ENCODE measurements at regions not wholly inside any gene's neighbourhood (a gene's known extent, or its start where the extent isn't known, plus 50 kb on each side); places are given as distances from the start of the nearest gene placed in this dataset.

DNA sequence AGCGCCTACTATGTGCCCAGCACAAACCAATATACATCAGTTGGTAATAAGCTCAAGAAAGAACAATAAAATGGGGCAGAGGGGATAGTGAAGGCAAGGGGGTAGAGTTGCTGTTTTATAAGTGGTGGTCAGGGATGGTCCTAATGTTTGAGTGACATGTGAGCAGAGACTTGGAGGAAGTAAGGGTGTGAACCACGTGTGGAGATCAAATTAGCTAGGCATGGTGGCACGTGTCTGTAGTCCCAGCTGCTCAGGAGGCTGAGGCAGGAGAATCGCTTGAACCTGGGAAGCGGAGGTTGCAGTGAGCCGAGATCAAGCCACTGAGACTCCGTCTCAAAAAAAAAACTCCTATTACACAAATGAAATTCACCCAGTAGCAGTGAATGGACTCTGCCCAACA is 56.5 kb downstream of the IRX6 start:
- DNase-seq: no peak

DNA sequence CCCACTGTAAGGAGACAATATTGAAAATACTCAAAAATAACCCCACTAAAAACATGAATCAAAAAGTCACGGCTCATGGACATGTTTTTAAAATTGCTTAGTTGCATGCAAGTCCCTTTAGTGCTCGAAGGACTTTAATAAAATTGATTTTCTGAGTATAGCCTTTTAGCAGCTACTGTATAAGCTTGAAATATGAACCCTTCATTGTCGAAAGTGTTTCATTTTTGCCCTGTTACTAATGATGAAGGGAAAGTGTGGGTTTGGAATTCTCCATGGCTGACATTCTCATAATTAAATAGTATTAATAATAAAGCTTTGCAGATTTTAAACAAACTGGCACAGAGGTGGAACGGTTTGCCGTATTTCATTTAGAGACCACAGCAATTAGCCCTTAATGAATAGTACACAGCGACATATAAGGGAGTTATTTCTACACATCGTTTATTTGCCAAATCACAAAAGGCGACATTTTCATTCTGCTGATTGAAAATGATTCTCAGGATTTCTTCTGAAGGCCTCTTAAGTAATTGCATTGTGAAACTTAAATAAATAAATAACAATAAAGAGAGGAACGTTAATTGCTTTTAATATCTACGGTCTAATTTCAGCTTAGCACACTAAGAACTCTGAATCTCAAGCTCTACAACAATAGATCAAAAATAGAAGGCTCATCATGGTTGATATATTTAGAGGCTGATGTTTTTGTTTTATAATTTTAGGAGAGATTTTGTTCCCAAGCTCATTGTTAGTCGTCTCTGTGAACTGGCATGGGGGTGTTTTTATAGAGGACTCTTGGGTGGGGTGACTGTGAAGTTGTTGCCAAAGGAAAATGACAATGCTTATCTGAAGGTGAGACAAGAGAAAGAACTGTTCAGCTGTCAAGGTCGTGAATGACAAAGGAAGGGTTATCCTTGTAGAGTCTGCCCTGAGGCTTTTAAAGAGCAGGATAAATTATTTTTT is 60.6 kb downstream of the IRX6 start:
- no peak for DNase-seq

DNA sequence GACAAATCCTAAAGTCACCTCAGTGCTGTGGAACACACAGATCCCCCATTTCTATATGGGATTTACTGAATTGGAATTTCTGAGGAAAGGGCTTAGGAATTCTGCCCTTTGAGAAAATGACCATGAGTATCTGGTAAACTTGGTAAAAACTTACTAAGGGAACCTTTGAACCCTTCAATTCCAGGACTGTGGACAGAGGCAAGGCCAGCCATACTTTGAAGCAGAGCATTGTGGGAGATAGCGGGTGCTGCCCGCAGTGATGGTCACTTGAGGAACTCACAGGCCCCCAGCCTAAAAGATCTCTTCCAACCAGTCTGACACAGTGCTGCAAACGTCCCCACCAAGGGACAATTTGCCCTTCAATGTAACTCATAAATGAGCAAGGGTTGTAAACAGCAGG is 61.4 kb downstream of the IRX6 start:
- DNase-seq: no peak

DNA sequence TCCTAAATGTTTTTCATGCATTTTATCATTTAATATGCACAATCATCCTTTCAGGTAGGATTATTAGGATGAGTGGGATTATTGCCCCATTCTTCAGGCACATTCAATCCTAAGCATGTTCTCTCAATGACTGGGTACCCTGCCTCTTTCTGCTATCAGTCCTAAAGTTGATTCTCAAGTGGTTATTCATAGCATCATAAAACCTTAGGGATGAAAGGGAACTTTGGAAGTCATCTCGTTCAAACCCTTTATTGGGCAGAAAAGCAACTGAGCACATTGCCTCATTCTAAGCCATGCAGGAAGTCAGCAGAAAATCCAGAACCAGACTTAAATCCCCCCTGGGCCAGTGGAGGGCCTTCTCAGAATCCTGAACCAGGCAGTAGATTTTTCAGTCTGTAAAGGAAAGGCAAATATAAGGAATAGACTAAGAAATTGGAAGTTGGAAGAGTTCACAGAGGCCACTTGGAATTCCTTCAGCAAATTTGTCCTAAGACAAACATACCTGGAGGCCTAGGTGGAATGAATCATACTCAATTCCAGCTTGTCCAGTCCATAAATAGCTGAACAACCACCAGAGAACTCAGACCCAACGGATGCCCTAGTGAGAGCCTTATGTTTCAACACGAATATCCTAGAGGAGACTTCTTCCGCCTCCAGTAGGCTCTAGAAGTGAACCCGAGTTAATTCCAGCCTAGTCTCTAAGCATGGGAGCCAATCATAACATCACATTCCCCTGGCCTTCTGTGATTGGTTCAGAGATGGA is 62.7 kb downstream of the IRX6 start:
- DNase-seq: no peak

DNA sequence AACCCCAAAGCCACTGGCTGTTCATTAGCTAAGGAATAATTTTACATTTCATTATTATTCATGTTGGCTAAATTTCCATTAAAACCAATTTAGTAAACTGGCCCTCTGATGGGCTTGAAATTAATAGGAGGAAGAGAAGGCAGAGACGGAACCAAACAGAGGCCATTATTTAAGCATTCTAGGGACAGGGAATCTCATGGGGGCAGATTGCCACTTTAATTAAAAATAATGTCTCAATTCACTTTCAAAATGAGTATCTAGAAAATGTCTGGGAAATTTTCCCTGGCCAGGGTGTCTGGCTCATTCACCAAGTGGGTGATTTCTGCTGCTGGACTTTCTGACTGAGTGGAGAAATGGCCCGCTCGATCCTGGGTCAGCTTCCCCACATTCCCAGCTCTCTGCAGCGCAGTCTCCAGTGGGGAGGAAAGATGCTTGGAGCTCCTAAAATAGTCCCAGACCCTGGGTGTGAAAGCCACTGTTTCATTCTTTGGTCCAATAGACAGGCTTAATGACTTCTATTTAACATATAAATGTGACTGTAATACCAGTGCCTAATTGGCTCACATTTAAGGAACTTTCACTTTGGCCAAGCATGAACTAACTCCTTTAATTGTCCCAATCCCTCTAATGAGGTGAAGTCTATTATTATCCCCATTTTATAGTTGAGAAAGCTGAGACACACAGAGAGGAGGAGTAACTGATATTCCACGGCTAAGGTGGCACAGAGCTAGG is 64.3 kb downstream of the IRX6 start:
- DNase-seq: no peak

DNA sequence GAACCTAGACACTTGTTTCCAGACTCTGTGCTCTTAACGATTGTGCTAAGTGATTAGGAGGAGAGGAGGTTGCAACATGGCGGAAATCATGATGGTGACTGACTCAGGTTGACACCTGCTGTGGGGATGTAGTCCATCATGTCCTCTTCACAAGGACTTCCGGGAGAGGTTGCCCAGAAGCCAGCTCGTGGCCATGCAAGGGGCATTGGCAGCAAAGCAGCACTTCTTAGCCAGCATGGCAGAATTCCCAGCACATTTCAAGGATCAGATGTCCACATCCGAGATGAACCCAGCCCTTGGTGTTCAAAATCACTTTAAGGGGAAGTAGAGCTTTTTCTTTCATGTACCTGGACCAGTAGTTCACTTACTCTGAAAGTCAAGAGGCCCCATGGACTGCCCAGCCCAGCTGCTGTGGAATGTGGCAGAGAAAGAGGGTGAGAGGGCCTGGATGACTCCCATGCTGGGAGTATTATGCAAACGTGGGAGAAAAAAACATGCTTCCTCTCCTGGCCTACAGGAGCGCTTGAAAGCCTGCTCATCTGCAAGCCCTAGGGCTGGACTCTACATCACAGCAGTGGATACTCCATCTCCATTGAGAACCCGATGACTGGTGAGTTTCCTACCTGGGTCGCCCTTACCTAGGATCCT is 65.5 kb downstream of the IRX6 start:
- DNase-seq: no peak

DNA sequence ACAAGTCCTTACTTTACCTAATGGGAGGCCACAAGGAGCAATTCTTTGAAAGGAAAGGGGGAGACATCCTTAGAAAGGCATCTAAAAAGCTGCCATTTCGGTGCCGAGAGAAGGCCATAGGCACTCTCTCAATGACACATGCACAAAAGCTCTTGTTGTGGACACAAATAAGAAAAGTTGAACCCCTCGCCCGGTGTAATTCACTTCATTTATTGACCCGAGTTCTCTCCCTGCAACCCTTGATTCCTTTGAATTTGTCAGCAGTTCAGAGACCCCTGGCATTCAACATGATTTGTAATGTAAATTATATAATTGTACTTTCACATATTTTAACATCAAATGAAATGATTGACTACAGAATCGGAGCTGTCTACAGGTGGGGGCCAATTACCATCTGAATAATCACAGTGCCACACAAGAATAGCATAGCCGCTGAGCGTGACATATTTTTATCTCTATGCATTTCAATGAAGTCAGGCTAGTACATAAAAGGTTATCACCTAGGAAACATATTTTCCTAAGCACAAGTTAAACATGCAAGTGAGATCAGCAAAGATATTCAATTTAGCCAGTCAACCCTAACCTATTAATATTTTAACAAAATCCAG is 66.7 kb downstream of the IRX6 start:
- no peak for DNase-seq

DNA sequence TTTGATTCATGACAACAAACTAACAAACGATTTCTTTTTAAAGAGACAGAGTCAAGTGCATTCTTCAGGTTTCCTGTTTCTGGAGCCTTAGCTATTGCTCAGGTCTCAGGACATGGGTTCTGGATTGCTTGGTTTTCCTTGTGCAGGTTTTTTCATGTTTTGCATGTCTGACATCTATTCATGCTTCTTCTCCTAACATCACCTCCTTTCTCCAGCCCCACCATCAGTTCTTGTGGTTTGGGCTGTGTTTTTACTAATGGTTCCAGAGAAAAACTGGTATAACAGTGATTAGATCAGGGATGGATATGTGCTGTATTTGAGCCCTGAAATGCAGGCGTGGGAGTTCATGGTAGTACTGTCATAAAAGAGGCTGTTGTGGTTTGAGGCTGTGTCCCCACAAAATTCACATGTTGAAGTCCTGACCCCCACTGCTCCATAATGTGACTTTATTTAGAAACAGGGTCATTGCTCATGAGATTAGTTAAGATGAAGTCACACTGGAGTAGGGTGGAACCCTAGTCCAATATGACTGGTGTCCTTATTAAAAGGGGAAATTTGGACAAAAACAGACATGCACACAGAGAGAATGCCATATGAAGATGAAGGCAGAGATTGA is 67.9 kb downstream of the IRX6 start:
- no peak for DNase-seq

DNA sequence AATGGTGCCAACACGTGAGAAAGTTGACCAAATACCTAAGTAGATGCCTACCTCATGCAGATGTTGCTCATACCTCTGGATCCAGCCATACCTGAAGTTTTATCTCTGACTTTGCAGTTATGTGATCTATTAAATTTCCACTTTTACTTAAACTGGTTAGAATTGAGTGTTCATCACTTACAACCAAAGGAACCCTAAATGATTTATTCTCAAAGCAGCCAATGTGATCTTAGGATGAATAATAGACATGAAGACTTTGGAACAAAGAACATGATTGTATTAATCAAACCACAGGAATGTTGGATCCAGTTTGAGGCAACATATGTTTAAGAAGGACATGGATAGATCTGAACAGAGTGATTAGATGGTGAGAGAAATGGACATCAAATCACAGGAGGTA is 68.7 kb downstream of the IRX6 start:
- no peak for DNase-seq

DNA sequence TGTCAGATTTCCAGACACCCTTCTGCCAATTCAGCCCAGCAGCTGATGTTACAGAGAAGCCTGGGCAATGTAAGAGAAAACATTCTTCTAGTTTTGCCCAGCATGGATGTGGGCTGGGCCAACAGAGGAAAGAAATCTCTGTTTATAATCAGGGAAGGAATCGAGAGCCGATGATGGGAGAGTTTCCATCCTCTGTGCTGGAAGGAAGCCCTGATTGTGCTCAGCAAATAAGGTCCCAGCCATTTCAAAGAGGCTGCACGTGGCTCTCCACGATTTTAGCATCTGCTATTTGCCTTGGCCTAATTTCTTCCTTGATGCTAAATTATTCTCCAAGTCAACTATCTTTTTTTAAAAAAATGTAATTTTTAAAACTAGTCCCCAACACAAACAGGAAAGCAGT is 70.0 kb downstream of the IRX6 start:
- peak; percentile 51 for DNase-seq

DNA sequence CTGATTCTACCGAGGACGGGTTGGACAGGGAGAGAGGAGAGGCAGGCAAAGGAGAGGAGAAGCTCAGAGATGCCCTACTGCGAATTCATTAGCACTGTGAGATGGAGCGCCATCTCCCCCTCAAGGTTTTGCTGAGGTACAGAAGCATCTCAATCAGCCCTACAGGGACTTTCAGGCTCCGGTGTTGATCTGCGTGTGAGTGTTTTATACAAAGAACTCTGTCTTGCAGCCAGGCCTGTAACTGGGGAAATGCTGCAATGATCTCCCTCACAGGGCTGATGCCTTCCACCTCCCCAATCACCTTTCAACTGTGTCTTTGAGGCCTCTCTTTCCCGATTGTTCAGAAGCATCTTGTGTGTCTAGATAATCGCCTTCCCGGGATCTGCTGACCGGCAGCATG is 74.8 kb downstream of the IRX6 start:
- DNase-seq: no peak

DNA sequence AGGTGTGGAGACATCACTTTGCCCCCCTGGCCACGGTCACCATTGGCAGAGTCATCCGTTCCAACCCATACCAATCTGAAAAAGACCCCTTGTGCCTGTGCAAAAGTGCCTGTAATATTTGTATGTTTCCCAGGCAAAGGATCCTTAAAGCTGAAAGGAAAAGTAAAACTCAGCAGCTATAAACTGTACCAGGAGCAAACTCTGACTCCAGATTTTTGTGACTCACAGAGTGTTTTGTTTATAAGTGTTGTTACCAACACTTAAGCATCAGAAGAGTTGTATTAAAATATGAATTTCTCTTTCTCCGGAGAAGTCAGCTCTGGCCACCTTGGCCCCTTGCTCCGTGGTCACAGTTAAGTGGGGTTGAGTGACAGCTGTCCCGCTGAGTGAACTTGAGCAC is 75.9 kb downstream of the IRX6 start:
- no peak for DNase-seq

DNA sequence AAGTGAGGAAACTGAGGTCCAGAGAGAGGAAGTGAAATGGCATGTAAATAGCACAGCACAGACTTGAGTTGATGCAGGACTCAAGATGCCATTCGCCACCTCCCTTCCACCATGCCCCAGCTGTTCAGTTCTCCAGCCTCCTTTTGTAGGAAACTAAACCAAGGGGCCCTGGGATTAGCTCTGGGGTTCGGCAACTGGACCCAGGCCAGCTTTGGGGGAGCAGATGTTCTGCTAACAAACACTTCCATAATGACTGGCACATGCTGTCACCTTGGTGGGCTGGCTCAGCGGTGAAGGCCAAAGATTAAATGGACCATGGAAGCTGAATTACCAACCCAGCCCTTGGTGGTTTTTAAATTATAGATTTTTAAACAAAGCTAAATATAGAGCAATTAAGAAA is 77.0 kb downstream of the IRX6 start:
- no peak for DNase-seq

DNA sequence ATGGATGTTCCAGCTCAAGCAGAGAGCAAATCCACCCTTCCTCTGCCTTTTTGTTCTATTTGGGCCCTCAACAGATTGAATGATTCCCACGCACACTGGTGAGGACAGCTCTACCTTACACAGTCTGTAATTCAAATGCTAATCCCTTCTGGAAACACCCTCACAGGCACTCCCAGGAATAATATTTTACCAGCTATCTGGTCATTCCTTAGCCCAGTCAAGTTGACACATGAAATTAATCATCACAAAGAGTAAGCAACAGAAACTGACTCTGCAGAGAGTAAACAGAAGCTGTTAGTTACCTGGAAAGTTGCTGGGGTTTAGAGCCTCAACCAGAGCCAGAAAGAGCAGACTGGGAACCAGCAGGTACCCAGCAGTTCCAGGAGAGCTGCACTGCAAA is 75.5 kb upstream of the MMP2 start:
- no peak for DNase-seq

DNA sequence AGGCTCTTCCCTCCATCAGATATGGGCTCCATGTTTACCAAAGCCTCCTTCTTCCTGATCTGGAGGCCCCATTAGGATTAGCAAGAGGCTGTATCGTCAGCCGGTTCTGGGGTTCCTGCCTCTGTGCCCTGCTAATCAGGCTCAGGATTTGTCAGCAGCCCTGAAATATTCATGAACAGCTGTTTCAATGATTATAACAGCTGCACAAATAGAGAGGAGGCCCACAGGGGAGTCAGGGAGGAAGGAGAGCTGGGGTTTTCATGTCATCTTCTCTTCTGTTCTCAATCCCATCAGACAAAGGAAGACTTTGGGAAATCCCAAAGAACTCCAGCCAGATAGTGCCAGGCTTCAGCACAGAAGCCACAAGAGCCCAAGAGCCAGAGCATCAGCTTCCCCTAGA is 72.3 kb upstream of the MMP2 start:
- no peak for DNase-seq

DNA sequence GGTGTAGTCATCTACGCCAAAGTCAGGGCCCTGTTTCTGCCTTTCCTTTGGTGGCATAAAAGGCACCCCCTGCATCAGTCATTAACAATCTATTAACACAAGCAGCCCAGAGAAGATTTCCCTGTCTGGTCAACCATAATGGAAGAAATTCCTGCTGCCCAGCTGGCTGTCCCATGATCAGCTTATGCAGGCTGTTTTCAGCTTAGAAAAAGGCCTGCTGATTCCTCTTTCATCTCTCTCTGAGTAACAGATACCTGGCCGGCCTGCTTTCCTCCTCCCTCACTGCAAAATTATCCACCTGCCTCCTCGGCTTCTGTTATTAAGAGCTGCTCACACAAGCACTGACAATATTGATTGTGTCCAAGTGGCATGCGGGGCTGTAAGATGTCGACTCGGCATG is 70.3 kb upstream of the MMP2 start:
- no peak for DNase-seq

DNA sequence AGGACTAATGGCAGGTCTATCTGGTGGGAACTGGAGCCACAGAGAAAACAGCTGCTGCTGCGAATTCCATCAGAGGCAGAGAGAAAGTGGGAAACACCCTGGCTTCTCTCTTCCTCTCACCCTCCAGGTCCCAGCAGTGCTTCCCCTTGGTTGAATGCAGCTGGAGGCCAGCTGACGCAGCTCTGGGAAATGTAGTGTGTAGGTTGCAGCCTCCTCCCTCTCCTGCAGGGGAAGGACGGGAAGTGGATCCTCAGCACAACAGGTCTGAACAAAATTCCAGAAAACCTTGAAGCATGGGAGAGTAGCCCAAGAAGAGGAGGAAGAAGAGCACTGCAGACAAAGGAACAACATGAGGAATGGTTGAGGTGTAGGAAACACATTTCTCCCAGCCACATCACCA is 67.8 kb upstream of the MMP2 start:
- DNase-seq: no peak

DNA sequence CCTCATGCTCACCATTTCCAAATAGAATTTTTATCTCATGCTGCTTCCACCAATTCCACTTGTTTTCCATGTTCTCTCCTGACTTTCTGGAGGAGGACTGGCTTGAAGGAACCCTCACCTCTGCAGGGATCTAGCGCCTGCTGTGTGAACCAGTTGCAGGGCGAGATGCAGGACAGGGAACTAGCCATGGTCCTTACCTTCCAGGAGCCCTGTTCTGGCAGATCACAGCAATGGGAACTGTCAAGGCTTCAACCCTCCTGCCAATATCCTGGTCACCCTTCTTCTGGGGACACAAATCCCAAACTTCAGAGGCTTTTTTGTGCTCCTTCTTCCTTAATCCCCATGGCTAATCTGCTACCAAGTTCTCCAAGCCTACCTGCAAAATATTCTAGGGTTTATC is 60.4 kb upstream of the MMP2 start:
- DNase-seq: no peak

DNA sequence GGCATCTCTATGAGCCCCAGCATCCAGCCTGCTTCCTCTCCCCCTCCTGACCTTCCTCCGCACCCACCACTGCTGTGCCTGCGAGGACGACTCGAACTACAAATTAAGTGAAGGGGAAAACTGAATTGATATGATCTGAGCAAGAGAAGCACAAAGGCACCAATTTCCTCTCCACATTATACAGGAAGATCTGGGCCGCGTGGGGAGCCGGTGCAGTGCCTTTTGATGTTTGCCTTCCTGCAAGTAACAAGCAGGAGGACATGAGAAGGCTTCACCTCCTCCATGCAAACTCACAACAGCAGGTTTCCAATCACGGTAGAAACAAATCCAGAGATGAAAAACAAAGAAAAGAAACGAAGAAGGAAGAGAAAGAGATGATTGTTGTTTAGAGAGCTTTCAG is 57.8 kb upstream of the MMP2 start:
- DNase-seq: no peak

DNA sequence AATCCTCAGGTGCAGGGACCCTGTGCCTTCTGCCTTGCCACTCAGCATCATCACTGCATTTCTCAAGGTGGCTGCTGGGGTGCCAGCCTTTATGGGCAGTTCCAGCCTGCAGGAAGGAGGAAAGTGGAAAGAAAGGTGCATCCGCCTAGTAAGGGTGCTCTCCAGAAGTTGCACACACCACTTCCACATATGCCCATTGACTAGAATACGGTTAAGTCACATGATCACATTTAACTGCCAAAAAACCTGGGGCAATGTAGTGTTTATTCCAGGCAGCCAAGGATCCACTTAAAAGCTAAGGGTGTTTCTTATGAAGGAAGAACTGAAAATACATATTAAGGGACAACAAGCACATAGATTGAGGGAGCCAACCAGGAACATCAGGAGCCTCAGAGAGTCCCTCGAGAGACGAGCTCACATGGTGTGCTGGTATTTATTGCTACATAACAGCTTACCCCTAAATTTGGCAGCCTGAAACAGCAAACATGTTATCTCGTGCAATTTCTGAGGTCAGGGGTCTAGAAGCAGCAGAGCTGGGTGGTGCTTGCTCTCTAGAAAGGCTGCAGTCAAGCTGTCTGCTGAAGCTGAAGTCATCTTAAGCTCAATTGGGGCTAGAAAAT is 52.0 kb upstream of the MMP2 start:
- DNase-seq: no peak

All from hindlimb muscle (tissue), 1 donor.